GM19238 (cell line): ENCODE measurements at regions not wholly inside any gene's neighbourhood (a gene's known extent, or its start where the extent isn't known, plus 50 kb on each side); places are given as distances from the start of the nearest gene placed in this dataset.
"Not testable (repeated sequence)": the region's sequence is repeated elsewhere in the genome, so short reads cannot be mapped to it uniquely, and the experiment has no call there.

ENCODE experiments used
- DNase-seq: peaks from one replicate; pipeline ENCODE4 v3.0.0; 2011; ENCODE audit warnings: low spot score; ENCODE audit not compliant: insufficient read length

DNA sequence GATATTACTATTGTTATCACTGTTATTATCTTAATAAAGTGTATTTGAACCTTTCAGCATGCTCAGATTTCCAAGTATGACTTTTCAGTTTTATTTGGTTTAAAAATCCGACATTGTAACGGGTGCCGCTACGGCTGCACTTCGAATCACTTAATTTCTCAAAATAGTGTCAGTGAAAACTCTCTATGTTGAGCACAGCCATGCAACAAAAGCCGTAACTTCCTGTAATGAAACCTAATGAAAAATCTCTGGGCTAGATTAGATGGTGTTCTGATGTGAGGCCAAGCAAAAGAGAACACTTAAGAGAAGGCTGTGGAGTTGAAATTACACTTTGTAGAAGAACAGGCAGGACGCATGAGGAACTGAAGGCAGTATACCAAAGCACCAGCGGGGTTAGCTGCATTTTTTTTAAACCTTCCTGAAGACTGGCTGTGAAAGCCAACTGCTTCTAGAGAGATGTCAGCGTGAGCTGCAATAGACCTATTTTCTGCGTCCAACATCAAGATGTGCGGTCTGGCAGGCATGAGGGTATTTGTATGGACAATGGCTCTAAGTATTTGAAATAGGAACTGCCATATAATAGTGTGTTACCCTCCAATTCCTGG is 1545.0 kb upstream of the GOT2 start:
- DNase-seq = no peak

GRCh38 chr16:60274431-60275019 is 1540.4 kb upstream of the GOT2 start:
- DNase-seq = no peak

GRCh38 chr16:60271781-60272180 is 1537.7 kb upstream of the GOT2 start:
- no peak for DNase-seq

GRCh38 chr16:60271025-60271771 is 1537.1 kb upstream of the GOT2 start:
- no peak for DNase-seq

- DNase-seq = no peak
Measured at GRCh38 chr16:60261425-60261824, 1527.3 kb upstream of the GOT2 start.

GRCh38 chr16:60259956-60260355 is 1525.8 kb upstream of the GOT2 start:
- no peak for DNase-seq

DNA sequence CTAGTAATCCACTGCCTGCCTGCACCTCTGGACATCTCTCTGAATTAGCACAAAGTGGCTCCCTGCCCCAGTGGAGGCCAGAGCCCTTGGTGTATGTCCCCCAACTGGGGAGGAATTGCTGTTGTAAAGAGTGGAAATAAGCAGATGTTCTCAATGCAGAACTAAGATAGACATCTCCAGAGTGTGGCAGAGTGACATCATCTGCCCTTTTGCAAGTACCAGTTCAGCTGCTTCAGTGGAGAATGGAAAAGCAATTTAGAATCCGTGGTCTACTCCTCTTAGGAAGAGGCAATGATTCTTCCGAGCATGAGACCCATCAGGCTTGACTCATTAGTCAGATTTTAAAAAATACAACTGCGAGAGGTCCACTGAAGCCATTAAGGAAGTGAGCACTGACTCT is 1512.0 kb upstream of the GOT2 start:
- no peak for DNase-seq

GRCh38 chr16:60241671-60242070 is 1507.6 kb upstream of the GOT2 start:
- no peak for DNase-seq

DNA sequence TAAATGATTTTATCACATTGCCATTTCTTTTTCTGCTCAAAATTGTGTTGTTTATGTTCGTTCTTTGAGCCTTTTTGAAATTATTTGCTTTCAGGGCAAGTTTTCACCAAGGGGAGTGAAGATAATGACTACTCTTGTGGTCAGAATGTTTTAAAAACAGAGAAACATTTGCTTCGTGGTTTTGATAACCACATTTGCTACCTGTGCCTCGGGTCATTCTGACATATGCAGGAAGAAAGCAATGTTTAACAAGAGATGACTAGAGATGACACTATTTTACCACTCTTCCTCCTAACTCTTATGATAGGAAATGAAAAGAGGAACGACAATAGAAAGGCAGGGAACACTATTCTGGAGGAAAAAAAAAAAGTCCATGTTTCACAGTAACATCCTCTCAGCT is 1496.5 kb upstream of the GOT2 start:
- no peak for DNase-seq

- no peak for DNase-seq
Measured at GRCh38 chr16:60225541-60225940, 1491.4 kb upstream of the GOT2 start.

DNA sequence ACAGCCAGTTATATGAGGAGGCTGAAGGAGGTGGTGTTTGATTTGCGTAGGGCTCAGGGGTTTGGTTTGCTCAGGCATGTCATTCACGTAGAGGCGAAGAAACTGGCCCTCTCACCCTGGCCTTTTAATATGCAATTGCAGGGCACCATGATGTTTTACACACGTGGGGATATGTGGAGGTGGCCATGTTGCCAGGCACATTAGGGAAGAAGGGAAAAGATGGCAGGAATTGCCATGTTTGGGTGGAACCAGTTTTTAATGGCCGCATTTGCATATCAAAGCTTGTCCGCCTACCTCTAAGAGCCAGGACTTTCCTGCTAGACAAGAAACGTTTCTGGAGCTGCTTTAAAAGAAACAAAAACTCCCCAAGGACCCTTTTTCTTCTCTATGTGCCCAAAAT is 1483.7 kb upstream of the GOT2 start:
- no peak for DNase-seq

DNA sequence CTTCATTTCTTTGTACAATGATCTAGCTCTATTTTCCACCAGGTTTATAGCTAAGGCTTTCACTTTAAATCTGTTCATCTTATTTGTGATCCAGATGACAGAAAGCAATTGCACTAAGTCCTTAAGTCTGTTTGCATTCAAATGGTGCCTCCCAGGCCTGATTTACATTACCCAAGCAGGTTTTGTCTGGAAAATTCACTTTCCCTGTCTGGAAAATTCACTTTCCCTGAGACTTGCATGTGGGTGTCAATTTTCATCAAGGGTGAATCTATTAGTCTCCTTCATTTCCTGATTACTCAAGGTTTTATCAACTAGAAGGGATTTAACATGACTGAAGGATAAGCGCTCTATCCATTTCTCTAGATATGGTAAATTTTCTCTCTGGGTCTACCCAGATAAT is 1480.2 kb upstream of the GOT2 start:
- no peak for DNase-seq

GRCh38 chr16:60206516-60206915 is 1472.4 kb upstream of the GOT2 start:
- no peak for DNase-seq

GRCh38 chr16:60204181-60204580 is 1470.1 kb upstream of the GOT2 start:
- no peak for DNase-seq

- DNase-seq = no peak
Measured at GRCh38 chr16:60203525-60204124, 1469.5 kb upstream of the GOT2 start.

GRCh38 chr16:60200729-60201128 is 1466.6 kb upstream of the GOT2 start:
- DNase-seq = not testable (repeated sequence)

DNA sequence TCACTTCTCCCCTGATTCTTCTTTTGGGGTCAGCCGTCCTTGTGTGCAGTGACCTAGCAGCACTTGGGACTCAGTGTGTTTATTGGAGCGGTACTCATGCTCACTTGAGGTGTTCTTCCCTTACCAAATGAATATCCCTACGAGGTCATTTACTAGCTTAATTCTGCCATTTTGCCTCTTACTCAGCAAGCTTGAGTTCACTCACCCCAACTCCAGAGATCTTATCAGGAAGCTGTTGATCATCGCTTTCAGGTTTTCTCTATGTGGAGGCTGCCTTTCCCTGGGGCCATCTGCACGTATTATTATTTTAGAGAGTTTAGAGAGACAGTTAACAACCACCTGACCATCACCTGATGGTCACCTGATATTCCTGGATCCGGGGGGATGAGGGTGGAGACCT is 1466.0 kb upstream of the GOT2 start:
- DNase-seq = no peak

DNA sequence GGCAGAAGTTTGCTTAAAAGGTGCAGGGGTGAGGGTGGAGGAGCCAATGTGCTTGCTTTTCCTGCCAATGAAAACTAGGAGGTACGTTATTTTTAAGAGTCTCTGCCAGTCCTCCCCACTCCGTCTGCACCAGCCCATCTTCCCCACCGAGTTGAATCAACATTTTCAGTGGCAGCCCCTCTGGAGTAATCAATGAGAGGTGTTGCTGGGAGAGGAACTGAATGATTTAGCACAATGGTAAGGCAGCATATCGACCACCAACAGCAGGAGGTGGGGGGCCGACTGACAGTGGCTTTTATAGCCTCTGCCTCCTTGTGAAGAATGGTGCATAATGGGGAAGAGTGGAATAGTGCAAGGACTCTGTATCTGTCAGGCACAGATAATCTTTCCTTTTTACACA is 1465.0 kb upstream of the GOT2 start:
- no peak for DNase-seq

DNA sequence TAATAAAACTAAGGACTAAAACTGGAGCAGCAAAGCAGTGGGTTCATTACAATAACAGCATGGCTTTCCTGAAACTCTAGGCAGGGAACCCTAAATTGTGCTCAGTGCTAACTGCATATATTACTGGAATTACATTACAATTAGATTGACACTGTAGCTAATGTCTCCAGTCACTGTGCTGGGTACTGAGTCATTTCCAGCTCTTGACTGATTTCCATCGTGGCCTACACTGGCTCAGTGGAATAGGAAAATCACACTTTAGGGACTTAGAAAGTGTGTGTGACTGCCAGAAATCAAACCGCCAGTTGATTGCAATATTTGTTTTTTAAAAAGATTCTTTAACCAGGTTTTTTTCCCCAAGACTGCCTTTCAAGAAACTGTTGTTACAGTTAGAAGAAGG is 1447.4 kb upstream of the GOT2 start:
- no peak for DNase-seq

GRCh38 chr16:60180609-60181008 is 1446.5 kb upstream of the GOT2 start:
- DNase-seq = no peak

GRCh38 chr16:60170196-60170595 is 1436.1 kb upstream of the GOT2 start:
- no peak for DNase-seq

- DNase-seq = no peak
Measured at GRCh38 chr16:60166111-60166510, 1432.0 kb upstream of the GOT2 start.

- no peak for DNase-seq
Measured at GRCh38 chr16:60151987-60152386, 1417.9 kb upstream of the GOT2 start.
